ENCODE measurements at regions not wholly inside any gene's neighbourhood (a gene's known extent, or its start where the extent isn't known, plus 50 kb on each side); places are given as distances from the start of the nearest gene placed in this dataset.

- no peak for DNase-seq (ENCODE audit: low read depth in 1 of 2, low spot score in 1 of 2)
Measured at GRCh38 chrX:4930426-4930825, 1217.0 kb upstream of the PRKX start.

- no peak for DNase-seq (ENCODE audit: low read depth in 1 of 2, low spot score in 1 of 2)
Measured at GRCh38 chrX:4925911-4926310, 1212.5 kb upstream of the PRKX start.

DNA sequence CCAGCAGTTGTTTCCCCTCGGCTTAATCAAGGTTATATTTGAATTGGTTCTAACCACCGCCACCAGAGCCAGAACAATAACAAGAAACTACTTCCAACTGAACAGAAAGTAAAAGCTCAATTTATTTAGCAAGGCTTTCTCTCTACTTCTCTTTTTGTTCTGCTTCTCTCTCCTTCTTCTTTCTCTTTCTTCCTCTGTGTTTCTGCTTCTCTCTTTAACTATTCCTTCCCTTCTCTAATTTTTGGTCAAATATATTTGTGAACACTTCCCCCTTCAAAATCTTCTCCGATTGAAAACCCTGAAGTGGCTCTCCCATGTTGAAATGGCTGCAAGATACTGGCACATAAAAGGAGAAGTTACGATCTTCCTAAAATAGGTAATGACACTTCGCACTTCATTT is 1195.9 kb upstream of the PRKX start:
- DNase-seq (ENCODE audit: low read depth in 1 of 2, low spot score in 1 of 2) = no peak

- DNase-seq (ENCODE audit: low read depth in 1 of 2, low spot score in 1 of 2) = no peak
Measured at GRCh38 chrX:4905576-4905975, 1192.1 kb upstream of the PRKX start.

DNA sequence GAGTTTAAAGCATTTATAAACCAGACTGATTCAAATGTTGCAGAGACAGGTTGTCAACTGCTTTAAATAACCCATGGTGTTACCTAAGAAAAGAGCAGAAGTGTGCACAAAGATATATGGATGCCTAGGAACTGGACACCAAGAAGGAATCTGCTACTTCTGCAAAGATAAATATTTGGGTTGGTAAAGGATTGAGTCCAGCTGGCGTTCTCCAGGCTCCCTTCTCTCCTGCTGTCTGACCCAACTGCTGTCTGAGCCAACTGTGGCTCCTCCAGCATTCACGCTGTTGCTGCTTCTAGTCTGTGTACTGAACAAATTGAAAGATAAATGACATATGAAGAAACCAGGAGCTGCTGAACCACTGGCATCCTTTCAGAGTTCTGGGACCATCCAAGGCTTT is 1167.8 kb upstream of the PRKX start:
- DNase-seq (ENCODE audit: low read depth in 1 of 2, low spot score in 1 of 2) = no peak

DNA sequence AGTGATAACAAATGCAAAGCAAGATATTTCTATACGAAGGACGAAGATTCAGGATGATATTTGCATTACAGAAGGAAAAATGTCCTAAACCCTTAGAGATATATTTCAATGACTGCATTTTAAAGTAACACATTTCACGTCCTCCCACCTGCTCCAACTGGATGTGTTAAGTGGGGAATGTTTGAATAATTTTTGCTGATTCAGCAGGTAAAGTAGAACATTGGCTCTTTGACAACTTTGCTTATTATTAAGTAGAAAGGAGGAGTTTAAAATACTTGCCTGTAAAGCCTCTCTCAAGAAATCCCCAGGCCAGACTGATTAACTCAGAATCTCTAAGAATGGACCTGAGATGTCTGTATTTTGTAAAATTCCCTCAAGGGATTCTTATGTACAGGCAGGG is 1165.2 kb upstream of the PRKX start:
- DNase-seq (ENCODE audit: low read depth in 1 of 2, low spot score in 1 of 2) = no peak

GRCh38 chrX:4876268-4876667 is 1162.8 kb upstream of the PRKX start:
- no peak for DNase-seq (ENCODE audit: low read depth in 1 of 2, low spot score in 1 of 2)

DNA sequence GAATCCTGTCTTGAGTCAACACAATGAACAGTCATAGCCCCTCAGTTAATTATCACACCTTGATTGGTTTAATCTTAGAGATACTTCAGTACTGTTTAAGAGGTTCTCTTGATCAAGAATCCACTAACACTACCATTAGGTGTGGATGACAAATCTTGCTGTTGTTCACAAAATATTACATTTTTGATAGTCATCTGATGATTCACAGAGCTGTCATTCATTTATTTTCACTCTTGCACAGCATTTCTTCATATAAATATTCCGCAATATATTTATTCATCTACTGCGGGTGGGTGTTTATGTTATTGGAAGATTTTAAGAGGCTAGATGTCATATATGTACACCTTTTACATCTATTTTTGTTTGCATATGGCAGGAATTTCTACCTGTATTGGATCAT is 1138.1 kb upstream of the PRKX start:
- DNase-seq (ENCODE audit: low read depth in 1 of 2, low spot score in 1 of 2) = no peak

GRCh38 chrX:4850312-4850711 is 1136.9 kb upstream of the PRKX start:
- DNase-seq (ENCODE audit: low read depth in 1 of 2, low spot score in 1 of 2) = no peak

- no peak for DNase-seq (ENCODE audit: low read depth in 1 of 2, low spot score in 1 of 2)
Measured at GRCh38 chrX:4844376-4844775, 1130.9 kb upstream of the PRKX start.

- DNase-seq (ENCODE audit: low read depth in 1 of 2, low spot score in 1 of 2) = no peak
Measured at GRCh38 chrX:4841216-4841745, 1127.8 kb upstream of the PRKX start.

DNA sequence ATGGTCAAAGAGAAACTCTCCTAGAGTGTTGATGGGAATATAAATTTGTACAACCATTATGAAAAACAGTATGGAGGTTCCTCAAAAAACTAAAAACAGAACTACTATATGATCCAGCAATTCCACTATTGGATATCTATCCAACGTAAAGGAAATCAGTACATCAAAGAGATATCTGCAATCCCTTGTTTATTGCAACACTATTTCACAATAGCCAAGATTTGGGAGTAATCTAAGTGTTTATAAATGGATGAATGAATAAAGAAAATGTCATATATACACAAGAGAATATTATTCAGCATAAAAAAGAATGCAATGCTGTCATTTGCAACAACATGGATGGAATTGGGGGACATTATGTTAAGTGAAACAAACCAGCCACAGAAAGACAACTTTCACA is 1118.1 kb upstream of the PRKX start:
- no peak for DNase-seq (ENCODE audit: low read depth in 1 of 2, low spot score in 1 of 2)

GRCh38 chrX:4830880-4831557 is 1117.6 kb upstream of the PRKX start:
- DNase-seq (ENCODE audit: low read depth in 1 of 2, low spot score in 1 of 2) = no peak

- DNase-seq (ENCODE audit: low read depth in 1 of 2, low spot score in 1 of 2) = no peak
Measured at GRCh38 chrX:4825550-4825949, 1112.1 kb upstream of the PRKX start.

GRCh38 chrX:4809571-4809970 is 1096.1 kb upstream of the PRKX start:
- DNase-seq (ENCODE audit: low read depth in 1 of 2, low spot score in 1 of 2) = no peak

DNA sequence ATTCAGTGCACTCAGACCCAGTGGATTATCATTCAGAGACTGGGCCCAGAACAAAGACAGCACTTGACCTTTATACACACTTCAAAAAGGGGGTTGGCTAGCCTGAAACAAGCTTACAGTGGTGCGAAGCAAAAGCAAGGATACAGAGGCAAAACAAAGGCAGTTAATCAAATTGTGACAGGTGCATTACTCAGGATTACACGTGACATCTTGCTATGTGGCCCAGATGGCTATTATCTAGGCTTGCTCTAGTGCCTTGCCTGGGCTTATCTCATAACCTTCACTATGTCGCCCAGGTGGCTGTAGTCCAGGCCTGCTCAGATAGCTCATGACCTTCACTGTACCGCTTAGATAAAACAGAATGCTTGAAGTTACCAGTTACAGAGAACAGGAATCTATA is 1092.1 kb upstream of the PRKX start:
- no peak for DNase-seq (ENCODE audit: low read depth in 1 of 2, low spot score in 1 of 2)

DNA sequence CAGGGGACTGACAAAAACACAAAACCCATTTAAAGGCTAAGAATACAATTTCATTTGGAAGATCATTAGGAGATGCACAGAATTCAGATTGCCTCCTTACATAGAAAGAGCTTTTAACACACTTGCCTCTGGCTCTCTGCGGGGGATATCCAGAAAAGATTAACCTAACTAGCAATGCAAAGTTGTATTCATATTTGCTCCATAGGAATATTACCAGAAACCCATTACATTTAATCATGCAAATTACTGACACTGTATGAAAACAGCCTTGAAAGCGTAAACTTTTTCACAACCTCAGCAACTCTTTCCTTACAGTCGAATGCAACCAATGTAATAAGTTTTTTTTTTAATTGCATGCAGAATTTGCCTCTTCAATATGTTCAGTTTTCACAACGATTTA is 1087.3 kb upstream of the PRKX start:
- no peak for DNase-seq (ENCODE audit: low read depth in 1 of 2, low spot score in 1 of 2)

GRCh38 chrX:4787971-4788370 is 1074.5 kb upstream of the PRKX start:
- no peak for DNase-seq (ENCODE audit: low read depth in 1 of 2, low spot score in 1 of 2)

- DNase-seq (ENCODE audit: low read depth in 1 of 2, low spot score in 1 of 2) = no peak
Measured at GRCh38 chrX:4764888-4765287, 1051.4 kb upstream of the PRKX start.

- no peak for DNase-seq (ENCODE audit: low read depth in 1 of 2, low spot score in 1 of 2)
Measured at GRCh38 chrX:4762196-4762595, 1048.7 kb upstream of the PRKX start.

DNA sequence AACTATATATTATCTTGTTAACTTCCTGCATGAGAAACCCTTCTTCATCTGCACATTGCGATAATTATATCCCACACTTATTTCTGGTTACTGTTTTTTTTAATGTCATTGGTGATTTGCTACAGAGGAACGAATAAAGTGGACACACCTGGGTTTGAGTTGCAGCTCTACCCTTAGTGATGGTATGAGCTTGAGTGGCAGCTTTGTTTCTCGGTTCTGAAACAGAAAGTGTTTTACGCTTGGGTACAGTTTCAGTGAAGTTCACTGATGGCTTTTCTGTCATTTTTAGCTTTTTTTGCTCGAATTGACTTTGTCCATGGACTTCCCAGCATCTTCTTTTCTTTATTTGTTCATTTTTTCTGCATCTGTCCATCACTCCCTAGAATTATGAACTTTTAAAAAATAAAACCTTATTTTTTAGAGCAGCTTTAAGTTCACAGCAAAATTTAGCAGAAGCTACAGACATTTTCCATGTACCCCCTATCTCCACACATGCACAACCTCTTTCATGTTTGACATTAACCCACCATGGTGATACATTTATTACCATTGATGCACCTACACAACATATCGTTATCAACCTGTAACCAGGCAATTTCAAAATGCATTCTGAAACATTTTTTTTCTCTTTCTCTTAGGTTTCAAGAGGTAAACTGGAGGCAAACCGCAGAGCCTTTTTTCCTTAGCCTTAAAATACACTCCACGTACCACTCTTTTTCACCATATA is 1041.6 kb upstream of the PRKX start:
- no peak for DNase-seq (ENCODE audit: low read depth in 1 of 2, low spot score in 1 of 2)

DNA sequence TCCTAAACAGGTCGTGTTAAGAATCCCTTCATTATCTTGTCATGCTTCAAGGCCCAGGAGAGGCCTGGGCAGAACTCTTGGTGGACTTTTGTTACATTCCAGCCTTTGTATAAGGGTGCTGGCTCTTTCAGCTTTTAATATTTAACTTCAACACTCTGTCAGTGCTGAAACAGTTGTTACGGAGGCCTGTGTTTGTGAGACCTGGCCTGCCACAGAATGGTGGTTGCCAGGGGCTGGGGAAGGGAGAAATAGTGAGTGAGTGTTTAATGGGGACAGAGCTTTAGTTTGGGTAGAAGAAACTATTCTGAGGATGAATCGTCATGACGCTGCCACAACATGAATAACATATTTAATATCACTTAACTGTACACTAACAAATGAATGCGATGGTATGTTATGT is 1027.6 kb upstream of the PRKX start:
- no peak for DNase-seq (ENCODE audit: low read depth in 1 of 2, low spot score in 1 of 2)

DNA sequence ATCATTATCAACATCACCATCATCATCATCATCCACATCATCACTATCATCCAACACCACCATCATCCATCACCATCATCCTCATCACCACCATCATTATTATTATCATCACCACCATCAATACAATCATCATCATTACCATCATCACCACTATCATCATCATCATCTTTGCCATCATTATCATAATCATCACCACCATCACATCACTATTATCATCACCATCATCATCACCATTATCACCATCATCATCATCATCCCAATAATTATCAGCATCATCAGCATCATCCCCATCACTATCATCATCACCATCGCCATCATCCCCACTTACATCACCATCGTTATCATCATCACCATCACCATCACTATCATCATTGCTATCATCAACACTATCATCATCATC is 1021.9 kb upstream of the PRKX start:
- DNase-seq (ENCODE audit: low read depth in 1 of 2, low spot score in 1 of 2) = no peak
